Spleen (tissue), 11 donors: ENCODE measurements at regions not wholly inside any gene's neighbourhood (a gene's known extent, or its start where the extent isn't known, plus 50 kb on each side); places are given as distances from the start of the nearest gene placed in this dataset.

Experiments
- DNase-seq: peaks from one replicate; pipeline ENCODE4 v3.0.0-alpha.2; 2020
- H3K27ac ChIP-seq, 8 donors: fragments of 200-600 bp; sonication (generic) in 7 of 8; 1 replicate in 4 of 8; 2 replicates in 4 of 8; pipeline versions ENCODE4 v1.5.0 to v1.8.0; 2016 to 2021; ENCODE audit warnings: inconsistent platforms in 4 of 8, mild to moderate bottlenecking in 4 of 8, moderate library complexity in 1 of 8
- H3K27me3 ChIP-seq, 7 donors: fragments of 200-600 bp; sonication (generic) in 6 of 7; replicated peaks in 1 of 7; 1 replicate in 4 of 7; 2 replicates in 3 of 7; pipeline versions ENCODE4 v1.5.0 to v1.8.0; 2016 to 2021; ENCODE audit warnings: inconsistent platforms in 3 of 7, mild to moderate bottlenecking in 1 of 7
- H3K36me3 ChIP-seq, 6 donors: fragments of 200-600 bp; sonication (generic) in 5 of 6; 1 replicate in 4 of 6; 2 replicates in 2 of 6; pipeline versions ENCODE4 v1.5.0 to v1.8.0; 2016 to 2021; ENCODE audit warnings: inconsistent platforms in 2 of 6
- H3K4me1 ChIP-seq, 6 donors: fragments of 200-600 bp; sonication (generic) in 5 of 6; 1 replicate in 3 of 6; 2 replicates in 3 of 6; pipeline versions ENCODE4 v1.5.0 to v1.8.0; 2016 to 2021; ENCODE audit warnings: inconsistent platforms in 3 of 6
- H3K4me3 ChIP-seq, 8 donors: fragments of 200-600 bp; sonication (generic) in 7 of 8; 1 replicate in 4 of 8; 2 replicates in 4 of 8; pipeline versions ENCODE4 v1.5.0 to v1.8.0; 2016 to 2021; ENCODE audit warnings: inconsistent platforms in 4 of 8, mild to moderate bottlenecking in 4 of 8, moderate library complexity in 2 of 8
- H3K9me3 ChIP-seq, 8 donors: fragments of 200-600 bp; sonication (generic) in 7 of 8; 1 replicate in 4 of 8; 2 replicates in 4 of 8; pipeline versions ENCODE4 v1.5.0 to v1.8.0; 2016 to 2021; ENCODE audit warnings: inconsistent platforms in 4 of 8
- POLR2A ChIP-seq, 3 donors: fragments of 450-650 bp; IDR thresholded peaks; one replicate each; pipeline ENCODE4 v1.5.1; 2017; ENCODE audit warnings: antibody characterized with exemption in 3 of 3, mild to moderate bottlenecking in 1 of 3
- POLR2AphosphoS5 ChIP-seq, 3 donors: sonication (generic); formaldehyde crosslinking; IDR thresholded peaks; one replicate each; pipeline ENCODE4 v1.5.1; 2017; ENCODE audit warnings: antibody characterized with exemption in 3 of 3
- WGBS, 5 donors: extraction: QIAGEN DNeasy Blood & Tissue Kit in 3 of 5; methylation state at CpG; one replicate each; pipeline versions ENCODE4 v1.1.5 to v1.1.7; 2013 to 2018; 5-methylcytosine and 5-hydroxymethylcytosine counted together
- intact Hi-C: fragments of 100-400 bp; cut with DNase I; formaldehyde crosslinking; loops from one replicate; pipeline ENCODE4 v1.15.0; 2023; ENCODE audit warnings: low total_unique reads
- TF ChIP-seq, protein P1 (sequence below), 11 experiments: fragments of 200-600 bp in 7 of 11; fragments of 450-650 bp in 4 of 11; sonication (generic) in 4 of 11; IDR thresholded peaks in 8 of 11; conservative IDR thresholded peaks in 3 of 11; 1 replicate in 7 of 11; 2 replicates in 4 of 11; pipeline versions ENCODE4 v1.4.0 to v1.8.0; 2016 to 2021; ENCODE audit warnings: antibody characterized with exemption in 11 of 11, inconsistent platforms in 4 of 11, mild to moderate bottlenecking in 1 of 11
- donor health status: healthy with polysubstance abuse.
- donor health status: DM: no; HTN: no; CAD: no; lungs with moderate emphysema.
- donor health status: DM: no; HTN: no; CAD: no.
- donor health status: Bipolar disorder and iron deficiency.
- donor health status: healthy.
- donor health status: DM: no; HTN: no; CAD: no.
- donor health status: DM: yes; HTN: yes; CAD: no.

DNA sequence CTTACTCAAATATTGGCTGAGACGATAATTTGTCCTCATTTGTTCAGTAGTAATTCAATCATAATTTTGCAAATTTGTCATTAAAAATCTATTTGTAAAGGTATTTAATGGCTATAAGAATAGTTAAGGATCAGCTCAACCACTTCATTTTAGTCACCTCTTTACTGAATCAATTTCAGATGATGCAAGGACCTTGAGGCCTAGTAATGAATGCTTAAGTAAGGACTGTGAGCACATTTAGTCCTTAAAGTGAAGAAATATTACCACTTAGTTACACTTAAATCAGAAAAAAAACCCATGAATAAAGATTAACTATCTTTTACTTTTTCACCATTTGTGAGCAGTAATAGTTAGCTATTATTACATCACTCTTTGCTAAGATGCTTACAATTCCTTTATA is 778.9 kb downstream of the CCDC85A start:
- intact Hi-C loops: no loop called here
- 90 to 98% (median 93%) methylated on average over 1 of the region's 1 CpG for WGBS, 5 donors
- Histone ChIP-seq H3K4me1 (no peaks in the 10 kb centered on the region), H3K27me3 (no peaks in the 10 kb centered on the region), H3K9me3 (peaks cover 0 to 42% (median 13%) of the 10 kb centered on the region in 8 donors), H3K27ac (no peak overlapping the region), H3K36me3 (no peaks in the 10 kb centered on the region), H3K4me3 (no peak overlapping the region)
- no peak for DNase-seq
- TF ChIP-seq POLR2AphosphoS5 (IDR thresholded peaks at IDR 0.05): no peak
- TF ChIP-seq POLR2A (IDR thresholded peaks at IDR 0.05): no peak

- Histone ChIP-seq H3K27ac (no peak overlapping the region), H3K36me3 (no peaks in the 10 kb centered on the region), H3K27me3 (no peaks in the 10 kb centered on the region), H3K9me3 (peaks cover 0 to 35% (median 10%) of the 10 kb centered on the region in 8 donors), H3K4me3 (no peak overlapping the region), H3K4me1 (no peaks in the 10 kb centered on the region)
- no peak for DNase-seq
- intact Hi-C loops: no loop called here
- no peak for TF ChIP-seq POLR2AphosphoS5 (IDR thresholded peaks at IDR 0.05)
- TF ChIP-seq, protein P1, sequence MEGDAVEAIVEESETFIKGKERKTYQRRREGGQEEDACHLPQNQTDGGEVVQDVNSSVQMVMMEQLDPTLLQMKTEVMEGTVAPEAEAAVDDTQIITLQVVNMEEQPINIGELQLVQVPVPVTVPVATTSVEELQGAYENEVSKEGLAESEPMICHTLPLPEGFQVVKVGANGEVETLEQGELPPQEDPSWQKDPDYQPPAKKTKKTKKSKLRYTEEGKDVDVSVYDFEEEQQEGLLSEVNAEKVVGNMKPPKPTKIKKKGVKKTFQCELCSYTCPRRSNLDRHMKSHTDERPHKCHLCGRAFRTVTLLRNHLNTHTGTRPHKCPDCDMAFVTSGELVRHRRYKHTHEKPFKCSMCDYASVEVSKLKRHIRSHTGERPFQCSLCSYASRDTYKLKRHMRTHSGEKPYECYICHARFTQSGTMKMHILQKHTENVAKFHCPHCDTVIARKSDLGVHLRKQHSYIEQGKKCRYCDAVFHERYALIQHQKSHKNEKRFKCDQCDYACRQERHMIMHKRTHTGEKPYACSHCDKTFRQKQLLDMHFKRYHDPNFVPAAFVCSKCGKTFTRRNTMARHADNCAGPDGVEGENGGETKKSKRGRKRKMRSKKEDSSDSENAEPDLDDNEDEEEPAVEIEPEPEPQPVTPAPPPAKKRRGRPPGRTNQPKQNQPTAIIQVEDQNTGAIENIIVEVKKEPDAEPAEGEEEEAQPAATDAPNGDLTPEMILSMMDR (IDR thresholded peaks at IDR 0.05 in 8 of 11, conservative IDR thresholded peaks at IDR 0.05 in 3 of 11): no peak
- no peak for TF ChIP-seq POLR2A (IDR thresholded peaks at IDR 0.05)
- 87 to 95% (median 91%) methylated on average over 3 of the region's 3 CpGs for WGBS, 5 donors
These were observed 785.7 kb downstream of the CCDC85A start for GRCh38 chr2:56969513-56969912.

- Histone ChIP-seq H3K9me3 (peaks cover 0 to 35% (median 10%) of the 10 kb centered on the region in 8 donors), H3K4me3 (no peak overlapping the region), H3K4me1 (no peaks in the 10 kb centered on the region), H3K27me3 (no peaks in the 10 kb centered on the region), H3K27ac (no peak overlapping the region), H3K36me3 (no peaks in the 10 kb centered on the region)
- intact Hi-C loops: no loop called here
- 50 to 58% (median 52%) methylated on average over 3 of the region's 3 CpGs for whole genome bisulfite sequencing, 5 donors
- no peak for DNase-seq
- TF ChIP-seq POLR2A (IDR thresholded peaks at IDR 0.05) (no peak), POLR2AphosphoS5 (IDR thresholded peaks at IDR 0.05) (no peak)
- TF ChIP-seq, protein P1 (IDR thresholded peaks at IDR 0.05 in 8 of 11, conservative IDR thresholded peaks at IDR 0.05 in 3 of 11): no peak
These were observed 787.7 kb downstream of the CCDC85A start for GRCh38 chr2:56971383-56971974.

GRCh38 chr2:56981554-56981953 is 797.8 kb downstream of the CCDC85A start:
- no peak overlapping the region for H3K4me3 ChIP-seq
- H3K27ac ChIP-seq: no peak overlapping the region
- H3K36me3 ChIP-seq: no peaks in the 10 kb centered on the region
- intact Hi-C loops: no loop called here
- TF ChIP-seq POLR2AphosphoS5 (IDR thresholded peaks at IDR 0.05) (no peak), POLR2A (IDR thresholded peaks at IDR 0.05) (no peak)
- TF ChIP-seq, protein P1 (IDR thresholded peaks at IDR 0.05 in 8 of 11, conservative IDR thresholded peaks at IDR 0.05 in 3 of 11): no peak
- WGBS, 5 donors: 84 to 93% (median 88%) methylated on average over 4 of the region's 4 CpGs
- no peaks in the 10 kb centered on the region for H3K4me1 ChIP-seq
- H3K9me3 ChIP-seq: peaks cover 0 to 65% (median 38%) of the 10 kb centered on the region in 8 donors
- no peaks in the 10 kb centered on the region for H3K27me3 ChIP-seq
- DNase-seq: no peak
